Mesothelial cell of epicardium (in vitro differentiated cells): ENCODE measurements at regions not wholly inside any gene's neighbourhood (a gene's known extent, or its start where the extent isn't known, plus 50 kb on each side); places are given as distances from the start of the nearest gene placed in this dataset.

Experiments used
- DNase-seq, 2 experiments: peaks; one replicate each; pipeline ENCODE4 v3.0.0; 2021; ENCODE audit warnings: low spot score in 2 of 2; ENCODE audit not compliant: unreplicated experiment in 2 of 2
- H3K27ac Mint-ChIP-seq: 2 replicates; pipeline ENCODE4 v1.8.0; 2021; ENCODE audit warnings: mixed read lengths
- H3K27me3 Mint-ChIP-seq: 2 replicates; pipeline ENCODE4 v1.8.0; 2021; ENCODE audit warnings: low read depth, mixed read lengths
- H3K36me3 Mint-ChIP-seq: 2 replicates; pipeline ENCODE4 v1.8.0; 2021; ENCODE audit warnings: mixed read lengths
- H3K4me1 Mint-ChIP-seq: 2 replicates; pipeline ENCODE4 v1.8.0; 2021; ENCODE audit warnings: mixed read lengths
- H3K4me3 Mint-ChIP-seq: 2 replicates; pipeline ENCODE4 v1.8.0; 2021; ENCODE audit warnings: mild to moderate bottlenecking, moderate library complexity, mixed read lengths
- H3K9me3 Mint-ChIP-seq: 2 replicates; pipeline ENCODE4 v1.8.0; 2021; ENCODE audit warnings: mixed read lengths
- CTCF ChIP-seq: fragments of 200-600 bp; sonication (generic); IDR thresholded peaks from one replicate; pipeline ENCODE4 v1.5.0; 2021; ENCODE audit warnings: antibody characterized with exemption; ENCODE audit not compliant: unreplicated experiment

- no peak for DNase-seq
- Mint-ChIP-seq H3K4me3 (no peak overlapping the region), H3K27ac (no peak overlapping the region), H3K36me3 (no peaks in the 10 kb centered on the region), H3K27me3 (no peaks in the 10 kb centered on the region), H3K4me1 (peaks cover 6% of the 10 kb centered on the region), H3K9me3 (peaks cover 8% of the 10 kb centered on the region)
- no peak for TF ChIP-seq CTCF
Observed at GRCh38 chr4:117326091-117326490, 240.7 kb upstream of the TRAM1L1 start.

- TF ChIP-seq CTCF: no peak
- Mint-ChIP-seq H3K27me3 (no peaks in the 10 kb centered on the region), H3K9me3 (peaks cover 8% of the 10 kb centered on the region), H3K27ac (no peak overlapping the region), H3K4me3 (no peak overlapping the region), H3K36me3 (no peaks in the 10 kb centered on the region), H3K4me1 (peaks cover 6% of the 10 kb centered on the region)
- no peak for DNase-seq
Observed at GRCh38 chr4:117327491-117327890, 242.1 kb upstream of the TRAM1L1 start.

- no peak for DNase-seq
- Mint-ChIP-seq H3K4me1 (peaks cover 6% of the 10 kb centered on the region), H3K4me3 (no peak overlapping the region), H3K27ac (no peak overlapping the region), H3K36me3 (no peaks in the 10 kb centered on the region), H3K9me3 (peaks cover 8% of the 10 kb centered on the region), H3K27me3 (no peaks in the 10 kb centered on the region)
- TF ChIP-seq CTCF: no peak
Observed at GRCh38 chr4:117328333-117328732, 243.0 kb upstream of the TRAM1L1 start.

- peaks cover 6% of the 10 kb centered on the region for H3K4me1 Mint-ChIP-seq
- H3K9me3 Mint-ChIP-seq: no peaks in the 10 kb centered on the region
- H3K27me3 Mint-ChIP-seq: no peaks in the 10 kb centered on the region
- H3K4me3 Mint-ChIP-seq: no peak overlapping the region
- TF ChIP-seq CTCF: no peak
- no peak overlapping the region for H3K27ac Mint-ChIP-seq
- no peaks in the 10 kb centered on the region for H3K36me3 Mint-ChIP-seq
- DNase-seq: no peak
Observed at GRCh38 chr4:117331817-117332216, 246.4 kb upstream of the TRAM1L1 start.

- Mint-ChIP-seq H3K27me3 (no peaks in the 10 kb centered on the region), H3K4me3 (no peak overlapping the region), H3K27ac (no peak overlapping the region), H3K4me1 (peaks cover 6% of the 10 kb centered on the region), H3K9me3 (peaks cover 13% of the 10 kb centered on the region), H3K36me3 (no peaks in the 10 kb centered on the region)
- no peak for DNase-seq
- TF ChIP-seq CTCF: no peak
Observed at GRCh38 chr4:117334451-117335188, 249.2 kb upstream of the TRAM1L1 start.
